CD4-positive, alpha-beta T cell (primary cell): ENCODE measurements at regions not wholly inside any gene's neighbourhood (a gene's known extent, or its start where the extent isn't known, plus 50 kb on each side); places are given as distances from the start of the nearest gene placed in this dataset.

Experiments
- ATAC-seq: fragments of 200-7000 bp; cut with Tn5 transposase; one replicate; pipeline ENCODE4 v1.10.0; 2022; ENCODE audit warnings: mild to moderate bottlenecking; ENCODE audit not compliant: poor library complexity
- CTCF ChIA-PET: fragments of 350-600 bp; sonication (Branson Sonifier 250); formaldehyde crosslinking; loops from one replicate; lab custom pipeline; 2021; ENCODE audit warnings: antibody characterized with exemption, inconsistent platforms; lab: Charles Lee
- POLR2A ChIA-PET: fragments of 350-600 bp; sonication (Branson Sonifier 250); formaldehyde crosslinking; loops from one replicate; lab custom pipeline; 2021; ENCODE audit warnings: antibody characterized with exemption, inconsistent platforms; lab: Charles Lee
- DNase-seq, 14 experiments: peaks; one replicate each; pipeline ENCODE4 v3.0.0-alpha.2; 2013 to 2020; ENCODE audit warnings: mixed read lengths in 2 of 14
- H3K27ac ChIP-seq, 2 donors: one replicate each; pipeline versions ENCODE4 v1.5.1 to v1.7.0; 2013; ENCODE audit warnings: low read length in 2 of 2, low read depth in 1 of 2, mild to moderate bottlenecking in 1 of 2
- H3K27me3 ChIP-seq, 2 experiments: 1 replicate in 1 of 2; 2 replicates in 1 of 2; pipeline versions ENCODE4 v1.6.1 to v1.7.0; 2013; ENCODE audit warnings: low read length in 2 of 2, control low read depth in 1 of 2, mild to moderate bottlenecking in 1 of 2, moderate library complexity in 1 of 2; ENCODE audit not compliant: insufficient read depth in 2 of 2, control insufficient read depth in 1 of 2
- H3K36me3 ChIP-seq: one replicate; pipeline ENCODE4 v1.6.1; 2013; ENCODE audit warnings: low read length, control low read depth; ENCODE audit not compliant: insufficient read depth
- H3K4me1 ChIP-seq: one replicate; pipeline ENCODE4 v1.6.1; 2013; ENCODE audit warnings: low read length, control low read depth; ENCODE audit not compliant: insufficient read depth
- H3K4me3 ChIP-seq: one replicate; pipeline ENCODE4 v1.5.1; 2013; ENCODE audit warnings: mild to moderate bottlenecking, low read length, moderate library complexity
- H3K9me3 ChIP-seq, 2 experiments: 1 replicate in 1 of 2; 2 replicates in 1 of 2; pipeline versions ENCODE4 v1.6.1 to v1.7.0; 2013; ENCODE audit warnings: low read length in 2 of 2, mild to moderate bottlenecking in 2 of 2, control low read depth in 1 of 2, moderate library complexity in 1 of 2; ENCODE audit not compliant: control insufficient read depth in 1 of 2, insufficient read depth in 1 of 2
- H3K27ac Mint-ChIP-seq: one replicate; pipeline ENCODE4 v1.8.0; 2020; ENCODE audit warnings: mixed read lengths
- H3K27me3 Mint-ChIP-seq: one replicate; pipeline ENCODE4 v1.8.0; 2021; ENCODE audit warnings: mixed read lengths
- H3K36me3 Mint-ChIP-seq: one replicate; pipeline ENCODE4 v1.8.0; 2021; ENCODE audit warnings: low read depth, mixed read lengths
- H3K4me1 Mint-ChIP-seq: one replicate; pipeline ENCODE4 v1.8.0; 2021; ENCODE audit warnings: low read depth, mixed read lengths
- H3K4me3 Mint-ChIP-seq: one replicate; pipeline ENCODE4 v1.8.0; 2020; ENCODE audit warnings: mild to moderate bottlenecking, mixed read lengths
- H3K9me3 Mint-ChIP-seq: one replicate; pipeline ENCODE4 v1.8.0; 2020; ENCODE audit warnings: mixed read lengths
- CTCF ChIP-seq: fragments of 200-600 bp; IDR thresholded peaks from one replicate; pipeline ENCODE4 v1.8.0; 2022; ENCODE audit warnings: antibody characterized with exemption, mild to moderate bottlenecking
- intact Hi-C, 2 experiments: fragments of 100-400 bp; cut with DNase I in 1 of 2; cut with micrococcal nuclease in 1 of 2; formaldehyde crosslinking; loops; one replicate each; pipeline versions ENCODE4 v1.15.1 to v1.9.0; 2023 to 2025; cut with DNase I, micrococcal nuclease

- Mint-ChIP-seq H3K4me3 (no peak overlapping the region), H3K27me3 (peaks cover 16% of the 10 kb centered on the region), H3K27ac (no peak overlapping the region), H3K36me3 (no peaks in the 10 kb centered on the region), H3K4me1 (no peaks in the 10 kb centered on the region), H3K9me3 (no peaks in the 10 kb centered on the region)
- ATAC-seq (no peak), DNase-seq (no peak)
- H3K9me3 ChIP-seq: no peaks in the 10 kb centered on the region
- H3K4me1 ChIP-seq: no peaks in the 10 kb centered on the region
- CTCF ChIA-PET: no interaction called here
- H3K27me3 ChIP-seq: peaks cover under 1 to 2% of the 10 kb centered on the region in 2 experiments
- no peak overlapping the region for H3K27ac ChIP-seq
- intact Hi-C loops: no loop called here
- no peak for TF ChIP-seq CTCF
- no peaks in the 10 kb centered on the region for H3K36me3 ChIP-seq
- no peak overlapping the region for H3K4me3 ChIP-seq
- POLR2A ChIA-PET: no interaction called here
Observed at GRCh38 chr7:24175603-24176002, 108.4 kb upstream of the NPY start.

GRCh38 chr7:24178811-24179570, 105.0 kb upstream of the NPY start:
- Mint-ChIP-seq H3K4me3 (no peak overlapping the region), H3K27me3 (peaks cover 23% of the 10 kb centered on the region), H3K36me3 (no peaks in the 10 kb centered on the region), H3K4me1 (no peaks in the 10 kb centered on the region), H3K27ac (no peak overlapping the region), H3K9me3 (no peaks in the 10 kb centered on the region)
- CTCF ChIA-PET: no interaction called here
- no peak overlapping the region for H3K27ac ChIP-seq
- no peak overlapping the region for H3K4me3 ChIP-seq
- ATAC-seq: no peak
- no peaks in the 10 kb centered on the region for H3K9me3 ChIP-seq
- POLR2A ChIA-PET: no interaction called here
- H3K4me1 ChIP-seq: no peaks in the 10 kb centered on the region
- intact Hi-C loops: no loop called here
- DNase-seq: no peak
- H3K36me3 ChIP-seq: no peaks in the 10 kb centered on the region
- H3K27me3 ChIP-seq: peaks cover 2 to 5% of the 10 kb centered on the region in 2 experiments
- no peak for TF ChIP-seq CTCF

- H3K27me3 ChIP-seq: peaks cover 0 to 4% of the 10 kb centered on the region in 2 experiments
- CTCF ChIA-PET: no interaction called here
- ATAC-seq: no peak
- H3K4me3 ChIP-seq: no peak overlapping the region
- no peak overlapping the region for H3K27ac ChIP-seq
- TF ChIP-seq CTCF: no peak
- DNase-seq: no peak
- no peaks in the 10 kb centered on the region for H3K4me1 ChIP-seq
- H3K36me3 ChIP-seq: no peaks in the 10 kb centered on the region
- Mint-ChIP-seq H3K4me1 (no peaks in the 10 kb centered on the region), H3K27ac (no peak overlapping the region), H3K4me3 (no peak overlapping the region), H3K27me3 (peaks cover 23% of the 10 kb centered on the region), H3K36me3 (no peaks in the 10 kb centered on the region), H3K9me3 (no peaks in the 10 kb centered on the region)
- intact Hi-C loops: no loop called here
- POLR2A ChIA-PET: no interaction called here
- no peaks in the 10 kb centered on the region for H3K9me3 ChIP-seq
Observed at GRCh38 chr7:24191362-24191761, 92.6 kb upstream of the NPY start.
